OCI-LY7 (cell line): ENCODE measurements at regions not wholly inside any gene's neighbourhood (a gene's known extent, or its start where the extent isn't known, plus 50 kb on each side); places are given as distances from the start of the nearest gene placed in this dataset.

Experiments used
- BruUV-seq: library from RNA; stranded (reverse); fragments of 400-500 nt; replicated peaks from 2 replicates; lab custom pipeline; 2021; lab: Mats Ljungman, UMichigan
- CTCF ChIA-PET: fragments of 300-600 bp; sonication (Branson Sonifier 250); formaldehyde crosslinking; loops from one replicate; lab custom pipeline; 2022; ENCODE audit warnings: antibody characterized with exemption; ENCODE audit not compliant: unreplicated experiment; lab: Charles Lee
- POLR2A ChIA-PET: fragments of 300-600 bp; sonication (Branson Sonifier 250); formaldehyde crosslinking; loops from one replicate; lab custom pipeline; 2022; ENCODE audit warnings: antibody characterized with exemption; lab: Charles Lee
- DNase-seq: peaks from one replicate; pipeline ENCODE4 v3.0.0-alpha.2; 2015; ENCODE audit warnings: low spot score
- H2AFZ ChIP-seq: fragments of 200-600 bp; sonication (generic), shearing (Covaris generic); 2 replicates; pipeline ENCODE4 v1.6.1; 2014; ENCODE audit warnings: mild to moderate bottlenecking, antibody characterized with exemption, low read length, moderate library complexity
- H3K27ac ChIP-seq: fragments of 200-600 bp; sonication (generic); 2 replicates; pipeline ENCODE4 v1.5.1; 2014; ENCODE audit warnings: mixed run types, low read depth, mild to moderate bottlenecking, moderate library complexity, low read length, inconsistent platforms; ENCODE audit not compliant: poor library complexity, severe bottlenecking
- H3K36me3 ChIP-seq: fragments of 200-600 bp; sonication (generic); 2 replicates; pipeline ENCODE4 v1.6.1; 2014; ENCODE audit warnings: mild to moderate bottlenecking, antibody characterized with exemption, low read length, moderate library complexity, mixed read lengths; ENCODE audit not compliant: insufficient read depth
- H3K4me1 ChIP-seq: fragments of 200-600 bp; sonication (generic); 2 replicates; pipeline ENCODE4 v1.5.1; 2014; ENCODE audit warnings: mild to moderate bottlenecking, low read length; ENCODE audit not compliant: insufficient read depth, poor library complexity, severe bottlenecking
- H3K4me2 ChIP-seq: fragments of 200-600 bp; sonication (generic); 2 replicates; pipeline ENCODE4 v1.6.1; 2014; ENCODE audit warnings: mild to moderate bottlenecking, low read length
- H3K4me3 ChIP-seq: fragments of 200-600 bp; sonication (generic); 2 replicates; pipeline ENCODE4 v1.5.1; 2014; ENCODE audit warnings: mild to moderate bottlenecking, low read depth, low read length; ENCODE audit not compliant: poor library complexity, severe bottlenecking
- H3K79me2 ChIP-seq: fragments of 200-600 bp; sonication (generic); 2 replicates; pipeline ENCODE4 v1.6.1; 2016; ENCODE audit warnings: low read depth, mild to moderate bottlenecking, low read length, moderate library complexity, mixed read lengths; ENCODE audit not compliant: insufficient read depth
- H3K9me2 ChIP-seq: fragments of 200-600 bp; sonication (generic); 2 replicates; pipeline ENCODE4 v1.6.1; 2016; ENCODE audit warnings: mild to moderate bottlenecking, low read length, mixed read lengths; ENCODE audit not compliant: insufficient read depth
- H3K9me3 ChIP-seq: fragments of 200-600 bp; sonication (generic); 2 replicates; pipeline ENCODE4 v1.6.1; 2014; ENCODE audit warnings: mild to moderate bottlenecking, mixed run types, low read length, mixed read lengths
- H4K20me1 ChIP-seq: fragments of 200-600 bp; sonication (generic); 2 replicates; pipeline ENCODE4 v1.6.1; 2014; ENCODE audit warnings: mild to moderate bottlenecking, antibody characterized with exemption, low read length, moderate library complexity, mixed read lengths; ENCODE audit not compliant: insufficient read depth
- EZH2phosphoT487 ChIP-seq: fragments of 200-600 bp; sonication (generic); IDR thresholded peaks from 2 replicates; pipeline ENCODE4 v1.6.1; 2018; ENCODE audit warnings: low read depth, borderline replicate concordance, mild to moderate bottlenecking, mixed run types, antibody characterized with exemption, low read length, moderate library complexity, mixed read lengths
- intact Hi-C: fragments of 100-400 bp; cut with micrococcal nuclease; formaldehyde crosslinking; loops from one replicate; pipeline ENCODE4 v1.10.0; 2022; ENCODE audit not compliant: unreplicated experiment
- TF ChIP-seq, protein P1 (sequence below): fragments of 200-600 bp; sonication (generic); conservative IDR thresholded peaks from 2 replicates; pipeline ENCODE4 v1.5.1; 2014; ENCODE audit warnings: mild to moderate bottlenecking, antibody characterized with exemption, low read length, moderate library complexity, mixed read lengths

DNA sequence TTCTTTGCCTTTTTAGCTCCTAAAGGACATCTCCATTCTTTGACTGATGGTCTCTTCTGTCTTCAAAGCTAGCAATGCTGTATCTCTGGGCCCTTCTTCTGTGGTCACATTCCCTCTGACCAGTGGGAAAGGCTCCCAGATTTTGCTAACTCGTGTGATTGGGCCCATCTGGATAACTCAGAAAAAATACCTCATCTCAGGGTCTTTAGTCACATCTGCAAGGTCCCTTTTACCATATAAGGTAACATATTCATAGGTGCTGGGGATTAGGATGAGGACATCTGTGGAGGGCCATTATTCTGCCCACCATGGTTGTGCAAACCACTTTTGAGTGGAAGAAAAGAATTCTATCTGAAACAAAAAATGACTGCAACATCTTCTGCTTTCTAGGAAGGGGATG, 76.3 kb upstream of the MAMDC2 start:
- DNase-seq, result no peak
- Histone ChIP-seq H3K4me3 (no peak overlapping the region), H2AFZ (no peak overlapping the region), H3K9me2 (no peaks in the 10 kb centered on the region), H3K27ac (no peak overlapping the region), H3K4me2 (no peak overlapping the region), H3K36me3 (no peaks in the 10 kb centered on the region), H4K20me1 (no peaks in the 10 kb centered on the region), H3K4me1 (no peaks in the 10 kb centered on the region), H3K79me2 (no peaks in the 10 kb centered on the region), H3K9me3 (no peaks in the 10 kb centered on the region)
- no TSS peak for BruUV-seq
- ChIA-PET CTCF (no interaction called here), POLR2A (no interaction called here)
- TF ChIP-seq EZH2phosphoT487, result no peak
- TF ChIP-seq, protein P1, sequence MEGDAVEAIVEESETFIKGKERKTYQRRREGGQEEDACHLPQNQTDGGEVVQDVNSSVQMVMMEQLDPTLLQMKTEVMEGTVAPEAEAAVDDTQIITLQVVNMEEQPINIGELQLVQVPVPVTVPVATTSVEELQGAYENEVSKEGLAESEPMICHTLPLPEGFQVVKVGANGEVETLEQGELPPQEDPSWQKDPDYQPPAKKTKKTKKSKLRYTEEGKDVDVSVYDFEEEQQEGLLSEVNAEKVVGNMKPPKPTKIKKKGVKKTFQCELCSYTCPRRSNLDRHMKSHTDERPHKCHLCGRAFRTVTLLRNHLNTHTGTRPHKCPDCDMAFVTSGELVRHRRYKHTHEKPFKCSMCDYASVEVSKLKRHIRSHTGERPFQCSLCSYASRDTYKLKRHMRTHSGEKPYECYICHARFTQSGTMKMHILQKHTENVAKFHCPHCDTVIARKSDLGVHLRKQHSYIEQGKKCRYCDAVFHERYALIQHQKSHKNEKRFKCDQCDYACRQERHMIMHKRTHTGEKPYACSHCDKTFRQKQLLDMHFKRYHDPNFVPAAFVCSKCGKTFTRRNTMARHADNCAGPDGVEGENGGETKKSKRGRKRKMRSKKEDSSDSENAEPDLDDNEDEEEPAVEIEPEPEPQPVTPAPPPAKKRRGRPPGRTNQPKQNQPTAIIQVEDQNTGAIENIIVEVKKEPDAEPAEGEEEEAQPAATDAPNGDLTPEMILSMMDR, result no peak
- intact Hi-C loops, result no loop called here

DNA sequence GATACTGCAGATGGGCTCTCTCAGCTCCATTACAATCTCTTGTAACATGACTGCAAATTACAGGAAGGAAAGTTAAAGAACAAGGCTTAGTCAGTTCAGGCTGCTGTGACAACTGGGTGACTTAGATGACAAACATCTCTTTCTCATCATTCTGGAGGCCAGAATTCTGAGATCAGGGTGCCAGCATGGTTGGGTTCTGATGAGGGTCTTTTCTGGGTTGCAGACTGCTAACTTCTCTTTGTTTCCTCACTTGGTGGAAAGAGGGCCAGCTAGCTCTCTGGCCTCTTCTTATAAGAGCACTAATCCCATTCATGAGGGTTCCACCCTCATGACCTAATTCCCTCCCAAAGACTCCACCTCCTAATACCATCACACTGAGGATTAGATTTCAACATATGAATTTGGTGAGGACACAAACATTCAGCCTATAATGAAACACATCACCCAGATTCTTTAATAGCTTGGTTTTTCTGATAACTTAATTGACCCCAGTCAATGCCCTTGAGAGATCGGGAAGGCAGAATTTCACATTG, 73.6 kb upstream of the MAMDC2 start:
- no peak overlapping the region for H3K4me3 ChIP-seq
- H3K4me1 ChIP-seq, result no peaks in the 10 kb centered on the region
- TF ChIP-seq EZH2phosphoT487, result no peak
- TF ChIP-seq, protein P1, result no peak
- intact Hi-C loops, result no loop called here
- H4K20me1 ChIP-seq, result no peaks in the 10 kb centered on the region
- CTCF ChIA-PET, result no interaction called here
- no peak overlapping the region for H3K4me2 ChIP-seq
- H3K79me2 ChIP-seq, result no peaks in the 10 kb centered on the region
- H3K9me3 ChIP-seq, result no peaks in the 10 kb centered on the region
- no peak for DNase-seq
- POLR2A ChIA-PET, result no interaction called here
- H3K27ac ChIP-seq, result no peak overlapping the region
- H3K36me3 ChIP-seq, result no peaks in the 10 kb centered on the region
- no TSS peak for BruUV-seq
- H3K9me2 ChIP-seq, result no peaks in the 10 kb centered on the region
- no peak overlapping the region for H2AFZ ChIP-seq

DNA sequence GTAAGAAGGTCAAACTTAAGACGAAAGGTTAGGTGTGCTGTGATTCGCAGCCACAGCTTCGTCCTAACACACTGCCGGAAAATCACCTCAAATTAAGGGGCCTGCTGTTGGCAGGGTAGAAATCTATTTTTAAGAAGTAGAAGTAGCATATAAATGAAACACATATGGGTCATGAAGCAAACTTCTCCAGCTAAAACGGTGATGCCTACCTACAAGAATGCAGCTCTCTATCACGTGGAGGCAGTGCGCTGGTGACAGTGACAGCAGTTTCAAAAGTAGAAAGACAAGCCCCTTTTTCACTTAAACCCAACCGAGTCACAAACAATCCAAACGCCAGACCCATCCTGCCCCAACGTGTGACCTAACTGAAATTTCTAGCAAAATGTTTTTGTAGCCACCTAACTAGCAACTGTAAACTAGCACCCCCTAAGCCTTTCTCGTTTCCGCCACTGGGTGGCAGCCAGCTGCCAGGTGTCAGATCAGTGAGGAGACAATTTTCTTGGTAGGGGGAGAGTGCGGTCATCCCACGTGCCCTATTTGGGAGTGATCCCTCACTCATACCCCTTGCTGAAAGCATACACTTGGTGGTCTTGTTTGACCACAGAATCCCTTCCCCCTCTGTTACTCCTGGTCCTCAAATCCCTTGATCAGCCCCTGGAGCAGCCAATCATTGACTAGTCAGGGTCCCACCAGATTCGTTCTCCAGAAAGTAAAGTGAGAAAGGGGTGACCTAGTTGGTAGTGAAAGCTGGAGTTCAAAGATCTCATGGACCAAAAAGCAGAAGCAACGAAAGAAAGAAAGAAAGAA, 71.8 kb upstream of the MAMDC2 start:
- POLR2A ChIA-PET, result no interaction called here
- peak; percentile 51 for DNase-seq
- Histone ChIP-seq H3K4me1 (no peaks in the 10 kb centered on the region), H3K27ac (no peak overlapping the region), H4K20me1 (no peaks in the 10 kb centered on the region), H3K4me3 (no peak overlapping the region), H3K9me2 (no peaks in the 10 kb centered on the region), H3K9me3 (no peaks in the 10 kb centered on the region), H2AFZ (no peak overlapping the region), H3K4me2 (no peak overlapping the region), H3K79me2 (no peaks in the 10 kb centered on the region), H3K36me3 (no peaks in the 10 kb centered on the region)
- TF ChIP-seq, protein P1, result peak; percentile 87
- TF ChIP-seq EZH2phosphoT487, result no peak
- BruUV-seq, result no TSS peak
- CTCF ChIA-PET, result interaction anchor here (0.7 to 0.8 kb wide), 2 partner anchors 139 to 631 kb away, joined by 3 read pairs; no protein-coding TSS in a partner anchor
- intact Hi-C loops, result loop anchor here (1.0 kb wide), 2 partner anchors 139 to 630 kb away; no protein-coding TSS in a partner anchor
